ENCODE measurements at regions not wholly inside any gene's neighbourhood (a gene's known extent, or its start where the extent isn't known, plus 50 kb on each side); places are given as distances from the start of the nearest gene placed in this dataset.

DNA sequence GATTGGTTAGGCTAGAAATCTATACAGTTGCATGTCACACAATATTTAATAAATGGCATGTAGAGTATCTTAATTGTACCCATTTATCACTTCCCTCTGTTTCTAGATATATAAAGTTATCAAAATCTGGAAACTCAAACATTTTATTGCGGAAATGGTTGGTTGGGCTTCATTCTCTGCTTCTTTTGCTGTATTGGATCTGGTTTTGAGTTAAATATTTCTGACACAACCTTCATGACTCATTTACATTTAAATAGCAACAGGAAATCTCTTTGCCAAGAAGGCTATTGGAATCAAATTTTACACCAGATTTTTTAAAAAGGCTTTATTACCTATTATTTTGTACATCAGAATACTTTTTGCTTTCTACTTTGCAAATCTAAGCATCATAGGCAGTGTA lies 153.8 kb downstream of the EBLN2 start:
- no TSS peak for BruUV-seq (replicated peaks)
- no peaks in the 10 kb centered on the region for H3K9me3 ChIP-seq (ENCODE audit: control insufficient read depth, insufficient read depth, low read length)
- no peak overlapping the region for H2AFZ ChIP-seq (replicated peaks; ENCODE audit: low read length, poor library complexity)
- no peak overlapping the region for H3K27ac ChIP-seq (ENCODE audit: insufficient read depth, low read length)
- H3K9ac ChIP-seq (ENCODE audit: low read depth, low read length), result no peak overlapping the region
- dilution Hi-C loops (cut with HindIII; ENCODE audit: low sequenced_read_pairs, unreplicated experiment), result no loop called here
- no peak overlapping the region for H3K14ac ChIP-seq (replicated peaks; ENCODE audit: low read depth, low read length)
- H3K4me1 ChIP-seq (ENCODE audit: control insufficient read depth, insufficient read depth, low read length), result no peaks in the 10 kb centered on the region
- H2BK120ac ChIP-seq (ENCODE audit: low read depth, low read length), result no peak overlapping the region
- ATAC-seq (ENCODE audit: low read depth), result no peak
- TF ChIP-seq NFE2L2 (IDR thresholded peaks at IDR 0.05; ENCODE audit: low read depth, low read length) (no peak), BHLHE40 (IDR thresholded peaks at IDR 0.05; ENCODE audit: low read depth, low read length) (no peak), RCOR1 (IDR thresholded peaks at IDR 0.05; ENCODE audit: insufficient replicate concordance, low read length) (no peak)
- no peak overlapping the region for H3K4me3 ChIP-seq (ENCODE audit: insufficient read depth, low read depth, low read length)
- H4K20me1 ChIP-seq (ENCODE audit: insufficient read depth, low read length), result no peaks in the 10 kb centered on the region
- H3K79me1 ChIP-seq (ENCODE audit: low read depth in 1 of 2, low read length in 2 of 2), result no peaks in the 10 kb centered on the region
- POLR2A ChIA-PET (ENCODE audit: unreplicated experiment), result no interaction called here
- H3K4me2 ChIP-seq (ENCODE audit: low read depth, low read length), result no peak overlapping the region
- H3K9me1 ChIP-seq (ENCODE audit: insufficient read depth, low read length), result no peaks in the 10 kb centered on the region
- no peak overlapping the region for H4K91ac ChIP-seq (ENCODE audit: insufficient read depth, low read depth, low read length)
- no peaks in the 10 kb centered on the region; the same call in 1 of the 2 replicates for H3K27me3 ChIP-seq (ENCODE audit: control insufficient read depth, insufficient read depth, low read length)
- no peak overlapping the region for H2BK5ac ChIP-seq (ENCODE audit: low read depth, low read length, poor library complexity, severe bottlenecking)
- CTCF ChIA-PET, result no interaction called here
- H2AK9ac ChIP-seq (replicated peaks; ENCODE audit: low read depth, low read length, poor library complexity), result no peak overlapping the region
- no peak overlapping the region for H3K23ac ChIP-seq (ENCODE audit: low read depth, low read length)
- WGBS, 2 experiments (ENCODE audit: extremely low coverage in 2 of 2, insufficient read length in 1 of 2), result no CpG with 5 or more reads among the region's 1 CpG
- H2BK15ac ChIP-seq (ENCODE audit: low read depth, low read length), result no peak overlapping the region
- no peak overlapping the region for H3K4ac ChIP-seq (ENCODE audit: low read depth, low read length)
- H3K36me3 ChIP-seq (ENCODE audit: control insufficient read depth, insufficient read depth, low read length), result no peaks in the 10 kb centered on the region
- no peak overlapping the region for H3K56ac ChIP-seq (ENCODE audit: extremely low read depth, insufficient read depth, low read length)
- no peak overlapping the region for H4K8ac ChIP-seq (ENCODE audit: low read depth in 2 of 2, low read length in 2 of 2)
- no peak overlapping the region for H2AK5ac ChIP-seq (ENCODE audit: low read depth, low read length)
- H2BK20ac ChIP-seq (ENCODE audit: low read depth, low read length), result no peak overlapping the region
- no peak overlapping the region for H3K18ac ChIP-seq (ENCODE audit: low read depth, low read length)
- no peak overlapping the region for H4K5ac ChIP-seq (ENCODE audit: low read depth, low read length)
- intact Hi-C loops (cut with micrococcal nuclease), result no loop called here
- no peak for DNase-seq
- in situ Hi-C loops (cut with MboI; ENCODE audit: low sequenced_read_pairs), result no loop called here
